GM12878 (cell line): ENCODE measurements at regions not wholly inside any gene's neighbourhood (a gene's known extent, or its start where the extent isn't known, plus 50 kb on each side); places are given as distances from the start of the nearest gene placed in this dataset.

ENCODE experiments used
- ATAC-seq: fragments of 200-7000 bp; cut with Tn5 transposase; 3 replicates; pipeline ENCODE4 v1.9.1; 2020; ENCODE audit warnings: mild to moderate bottlenecking, moderate library complexity
- BruUV-seq: library from RNA; stranded (reverse); fragments of 400-500 nt; replicated peaks from 2 replicates; lab custom pipeline; 2021; lab: Mats Ljungman, UMichigan
- CTCF ChIA-PET: fragments of 300-600 bp; sonication (Branson Sonifier 250); formaldehyde crosslinking; extraction: SDS; loops from one replicate; lab custom pipeline; 2021; ENCODE audit warnings: inconsistent platforms; lab: Yijun Ruan, JAX
- POLR2A ChIA-PET: fragments of 350-600 bp; formaldehyde crosslinking; extraction: SDS; loops from one replicate; lab custom pipeline; 2021; ENCODE audit warnings: inconsistent platforms; lab: Charles Lee
- RAD21 ChIA-PET: fragments of 300-600 bp; sonication (Branson Sonifier 250); formaldehyde crosslinking; loops from one replicate; lab custom pipeline; 2023; ENCODE audit warnings: antibody characterized with exemption; ENCODE audit not compliant: unreplicated experiment; lab: Charles Lee
- SMC1A ChIA-PET: fragments of 300-600 bp; sonication (Branson Sonifier 250); formaldehyde crosslinking; loops from one replicate; lab custom pipeline; 2023; ENCODE audit not compliant: unreplicated experiment, uncharacterized antibody; lab: Charles Lee
- DNase-seq: peaks from one replicate; pipeline ENCODE4 v3.0.0-alpha.2; 2011; ENCODE audit warnings: low read depth, low spot score
- FAIRE-seq: peaks from 3 replicates; lab custom pipeline; 2011; peaks lifted over from hg19 to GRCh38; lab: Jason Lieb, UNC
- H2AFZ ChIP-seq: 2 replicates; pipeline ENCODE4 v1.6.0; 2011; ENCODE audit warnings: low read depth, low read length, control low read depth; ENCODE audit not compliant: control insufficient read depth
- H3K27ac ChIP-seq: 2 replicates; pipeline ENCODE4 v1.5.1; 2011; ENCODE audit warnings: control low read depth; ENCODE audit not compliant: control insufficient read depth, insufficient read depth
- H3K27me3 ChIP-seq, 2 experiments: replicated peaks in 1 of 2; 2 replicates each; pipeline versions ENCODE4 v1.6.0 to v1.6.1; 2011; ENCODE audit warnings: low read length in 1 of 2; ENCODE audit not compliant: control insufficient read depth in 2 of 2, insufficient read depth in 2 of 2
- H3K36me3 ChIP-seq, 2 experiments: 2 replicates each; pipeline ENCODE4 v1.5.1; 2011; ENCODE audit warnings: low read length in 1 of 2; ENCODE audit not compliant: control insufficient read depth in 2 of 2, insufficient read depth in 2 of 2
- H3K4me1 ChIP-seq: 2 replicates; pipeline ENCODE4 v1.6.1; 2011; ENCODE audit warnings: mild to moderate bottlenecking, low read length, moderate library complexity, mixed read lengths; ENCODE audit not compliant: control insufficient read depth, insufficient read depth
- H3K4me2 ChIP-seq: 2 replicates; pipeline ENCODE4 v1.6.0; 2011; ENCODE audit warnings: control low read depth; ENCODE audit not compliant: control insufficient read depth, insufficient read depth
- H3K4me3 ChIP-seq: fragments of 200-600 bp; sonication (generic); 2 replicates; pipeline ENCODE4 v1.5.1; 2016
- H3K79me2 ChIP-seq: 2 replicates; pipeline ENCODE4 v1.6.0; 2011; ENCODE audit warnings: low read length; ENCODE audit not compliant: control insufficient read depth, insufficient read depth
- H3K9ac ChIP-seq: 2 replicates; pipeline ENCODE4 v1.8.0; 2011; ENCODE audit warnings: low read length, control low read depth, mixed read lengths; ENCODE audit not compliant: control insufficient read depth, insufficient read depth
- H3K9me3 ChIP-seq: replicated peaks from 3 replicates; pipeline ENCODE4 v1.5.1; 2011; ENCODE audit warnings: mild to moderate bottlenecking, low read length; ENCODE audit not compliant: control insufficient read depth, insufficient read depth
- H4K20me1 ChIP-seq: 2 replicates; pipeline ENCODE4 v1.6.0; 2011; ENCODE audit not compliant: control insufficient read depth, insufficient read depth
- CBX3 ChIP-seq: fragments of 200-600 bp; sonication (generic); IDR thresholded peaks from 2 replicates; pipeline ENCODE4 v1.6.1; 2016; ENCODE audit warnings: low read depth, borderline replicate concordance
- EP300 ChIP-seq, 2 experiments: fragments of 150-350 bp in 1 of 2; IDR thresholded peaks; 2 replicates each; pipeline ENCODE4 v1.6.1; 2011 to 2012; ENCODE audit warnings: low read depth in 2 of 2, low read length in 2 of 2, borderline replicate concordance in 1 of 2, improper control_type of control experiment in 1 of 2, inconsistent platforms in 1 of 2; ENCODE audit not compliant: control insufficient read depth in 1 of 2
- LARP7 ChIP-seq: fragments of 450-650 bp; IDR thresholded peaks from 2 replicates; pipeline ENCODE4 v1.6.1; 2017; ENCODE audit warnings: mild to moderate bottlenecking
- NR2C2 ChIP-seq: IDR thresholded peaks from 2 replicates; pipeline ENCODE4 v1.6.1; 2011; ENCODE audit warnings: borderline replicate concordance, low read depth; ENCODE audit not compliant: control insufficient read depth, insufficient read length
- PAX5 ChIP-seq: IDR thresholded peaks from 2 replicates; pipeline ENCODE4 v1.6.1; 2011; ENCODE audit warnings: low read depth, low read length, borderline replicate concordance
- POLR2AphosphoS5 ChIP-seq: IDR thresholded peaks from 2 replicates; pipeline ENCODE4 v1.6.1; 2011; ENCODE audit warnings: mild to moderate bottlenecking, low read length, inconsistent platforms
- SP1 ChIP-seq: IDR thresholded peaks from one replicate; pipeline ENCODE4 v1.6.1; 2011; ENCODE audit warnings: low read depth, low read length
- SREBF2 ChIP-seq: IDR thresholded peaks from 2 replicates; pipeline ENCODE4 v1.6.1; 2012; ENCODE audit warnings: mild to moderate bottlenecking, low read length
- TBL1XR1 ChIP-seq: IDR thresholded peaks from 2 replicates; pipeline ENCODE4 v1.6.1; 2012; ENCODE audit warnings: low read depth, low read length, improper control_type of control experiment
- WRNIP1 ChIP-seq: IDR thresholded peaks from 2 replicates; pipeline ENCODE4 v1.6.1; 2011; ENCODE audit warnings: low read depth, low read length, improper control_type of control experiment, borderline replicate concordance
- ZBED1 ChIP-seq: IDR thresholded peaks from 2 replicates; pipeline ENCODE4 v1.6.1; 2016; ENCODE audit warnings: borderline replicate concordance
- WGBS: methylation state at CpG from one replicate; pipeline ENCODE4 v1.1.6; 2016; ENCODE audit warnings: low lambda C conversion rate; ENCODE audit not compliant: insufficient replicate concordance, insufficient coverage; ENCODE audit errors: missing lambda C conversion rate; 5-methylcytosine and 5-hydroxymethylcytosine counted together
- in situ Hi-C: fragments of 300-500 bp; cut with MboI; formaldehyde crosslinking; loops from 9 replicates; pipeline ENCODE4 v1.14.3; 2018; ENCODE audit warnings: mixed read lengths
- intact Hi-C: fragments of 100-400 bp; cut with micrococcal nuclease; formaldehyde crosslinking; loops from one replicate; pipeline ENCODE4 v1.14.2; 2022; ENCODE audit not compliant: unreplicated experiment
- TF ChIP-seq, protein P1 (sequence below): fragments of 450-650 bp; IDR thresholded peaks from 2 replicates; pipeline ENCODE4 v1.6.1; 2017; ENCODE audit warnings: low read depth, mild to moderate bottlenecking, moderate library complexity
- TF ChIP-seq, protein P2 (sequence below): fragments of 450-650 bp; IDR thresholded peaks from 2 replicates; pipeline ENCODE4 v1.6.1; 2016; ENCODE audit warnings: mild to moderate bottlenecking

DNA sequence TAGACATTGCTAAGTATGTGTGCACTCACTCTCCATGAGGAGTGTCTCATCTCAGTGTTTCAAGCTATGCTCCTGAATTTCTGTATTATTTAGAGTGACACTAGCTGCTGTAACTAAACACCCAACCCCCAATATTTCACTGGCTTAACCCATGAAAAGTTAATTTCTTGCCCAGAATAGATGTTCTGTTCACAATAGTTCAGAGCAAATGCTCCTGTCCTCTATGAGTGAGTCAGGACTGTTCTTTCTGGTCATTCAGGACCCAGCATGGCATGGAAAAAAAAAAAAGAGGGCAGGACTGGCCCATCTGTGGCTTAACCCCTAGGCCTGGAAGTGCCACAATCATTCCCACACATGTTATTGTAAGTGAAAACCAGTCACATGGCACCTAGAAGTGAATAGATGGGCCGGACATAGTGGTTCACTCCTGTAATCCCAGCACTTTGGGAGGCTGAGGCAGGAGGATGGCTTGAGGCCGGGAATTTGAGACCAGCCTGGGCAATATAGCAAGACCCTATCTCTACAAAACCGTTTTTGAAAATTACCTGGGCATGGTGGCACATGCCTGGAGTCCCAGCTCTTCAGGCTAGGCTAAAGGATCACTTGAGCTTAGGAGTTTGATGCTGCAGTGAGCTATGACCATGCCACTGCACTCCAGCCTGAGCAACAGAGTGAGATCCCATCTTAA lies 663.6 kb downstream of the IRS1 start:
- no peaks in the 10 kb centered on the region for H3K4me1 ChIP-seq
- DNase-seq = no peak
- ChIA-PET RAD21 (no interaction called here), CTCF (interaction anchor here (1.4 kb wide), 1 partner anchor 16 kb away, joined by 3 read pairs; no protein-coding TSS in a partner anchor), SMC1A (interaction anchor here (1.2 kb wide), 1 partner anchor 9 kb away, joined by 3 read pairs; no protein-coding TSS in a partner anchor), POLR2A (no interaction called here)
- no peak overlapping the region for H3K4me2 ChIP-seq
- no peak for ATAC-seq
- H3K9me3 ChIP-seq = no peaks in the 10 kb centered on the region
- H3K79me2 ChIP-seq = no peaks in the 10 kb centered on the region
- no peak overlapping the region for H3K4me3 ChIP-seq
- in situ Hi-C loops (no loop called here), intact Hi-C loops (no loop called here)
- FAIRE-seq = no peak
- no peaks in the 10 kb centered on the region for H3K27me3 ChIP-seq
- TF ChIP-seq TBL1XR1 = no peak
- TF ChIP-seq, protein P1, sequence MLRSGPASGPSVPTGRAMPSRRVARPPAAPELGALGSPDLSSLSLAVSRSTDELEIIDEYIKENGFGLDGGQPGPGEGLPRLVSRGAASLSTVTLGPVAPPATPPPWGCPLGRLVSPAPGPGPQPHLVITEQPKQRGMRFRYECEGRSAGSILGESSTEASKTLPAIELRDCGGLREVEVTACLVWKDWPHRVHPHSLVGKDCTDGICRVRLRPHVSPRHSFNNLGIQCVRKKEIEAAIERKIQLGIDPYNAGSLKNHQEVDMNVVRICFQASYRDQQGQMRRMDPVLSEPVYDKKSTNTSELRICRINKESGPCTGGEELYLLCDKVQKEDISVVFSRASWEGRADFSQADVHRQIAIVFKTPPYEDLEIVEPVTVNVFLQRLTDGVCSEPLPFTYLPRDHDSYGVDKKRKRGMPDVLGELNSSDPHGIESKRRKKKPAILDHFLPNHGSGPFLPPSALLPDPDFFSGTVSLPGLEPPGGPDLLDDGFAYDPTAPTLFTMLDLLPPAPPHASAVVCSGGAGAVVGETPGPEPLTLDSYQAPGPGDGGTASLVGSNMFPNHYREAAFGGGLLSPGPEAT = no peak
- no peak for TF ChIP-seq WRNIP1
- no peak for TF ChIP-seq LARP7
- TF ChIP-seq, protein P2, sequence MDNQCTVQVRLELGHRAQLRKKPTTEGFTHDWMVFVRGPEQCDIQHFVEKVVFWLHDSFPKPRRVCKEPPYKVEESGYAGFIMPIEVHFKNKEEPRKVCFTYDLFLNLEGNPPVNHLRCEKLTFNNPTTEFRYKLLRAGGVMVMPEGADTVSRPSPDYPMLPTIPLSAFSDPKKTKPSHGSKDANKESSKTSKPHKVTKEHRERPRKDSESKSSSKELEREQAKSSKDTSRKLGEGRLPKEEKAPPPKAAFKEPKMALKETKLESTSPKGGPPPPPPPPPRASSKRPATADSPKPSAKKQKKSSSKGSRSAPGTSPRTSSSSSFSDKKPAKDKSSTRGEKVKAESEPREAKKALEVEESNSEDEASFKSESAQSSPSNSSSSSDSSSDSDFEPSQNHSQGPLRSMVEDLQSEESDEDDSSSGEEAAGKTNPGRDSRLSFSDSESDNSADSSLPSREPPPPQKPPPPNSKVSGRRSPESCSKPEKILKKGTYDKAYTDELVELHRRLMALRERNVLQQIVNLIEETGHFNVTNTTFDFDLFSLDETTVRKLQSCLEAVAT = no peak
- TF ChIP-seq SP1 = no peak
- TF ChIP-seq SREBF2 = no peak
- TF ChIP-seq PAX5 = no peak
- no peak for TF ChIP-seq EP300 (IDR thresholded peaks at IDR 0.05; ENCODE audit: borderline replicate concordance in 1 of 2, control insufficient read depth in 1 of 2, low read depth in 2 of 2, low read length in 2 of 2)
- no peak for TF ChIP-seq CBX3
- TF ChIP-seq ZBED1 = no peak
- no peak for TF ChIP-seq NR2C2
- no peak for TF ChIP-seq POLR2AphosphoS5
- no peaks in the 10 kb centered on the region for H3K36me3 ChIP-seq
- BruUV-seq = no TSS peak
- no peaks in the 10 kb centered on the region for H4K20me1 ChIP-seq
- H3K27ac ChIP-seq = no peak overlapping the region
- WGBS = 4% methylated on average over 3 of the region's 3 CpGs
- no peak overlapping the region for H3K9ac ChIP-seq
- no peak overlapping the region for H2AFZ ChIP-seq
